Spleen (tissue), 11 donors: ENCODE measurements at regions not wholly inside any gene's neighbourhood (a gene's known extent, or its start where the extent isn't known, plus 50 kb on each side); places are given as distances from the start of the nearest gene placed in this dataset.

ENCODE experiments used
- DNase-seq: peaks from one replicate; pipeline ENCODE4 v3.0.0-alpha.2; 2020
- H3K27ac ChIP-seq, 8 donors: fragments of 200-600 bp; sonication (generic) in 7 of 8; 1 replicate in 4 of 8; 2 replicates in 4 of 8; pipeline versions ENCODE4 v1.5.0 to v1.8.0; 2016 to 2021; ENCODE audit warnings: inconsistent platforms in 4 of 8, mild to moderate bottlenecking in 4 of 8, moderate library complexity in 1 of 8
- H3K27me3 ChIP-seq, 7 donors: fragments of 200-600 bp; sonication (generic) in 6 of 7; replicated peaks in 1 of 7; 1 replicate in 4 of 7; 2 replicates in 3 of 7; pipeline versions ENCODE4 v1.5.0 to v1.8.0; 2016 to 2021; ENCODE audit warnings: inconsistent platforms in 3 of 7, mild to moderate bottlenecking in 1 of 7
- H3K36me3 ChIP-seq, 6 donors: fragments of 200-600 bp; sonication (generic) in 5 of 6; 1 replicate in 4 of 6; 2 replicates in 2 of 6; pipeline versions ENCODE4 v1.5.0 to v1.8.0; 2016 to 2021; ENCODE audit warnings: inconsistent platforms in 2 of 6
- H3K4me1 ChIP-seq, 6 donors: fragments of 200-600 bp; sonication (generic) in 5 of 6; 1 replicate in 3 of 6; 2 replicates in 3 of 6; pipeline versions ENCODE4 v1.5.0 to v1.8.0; 2016 to 2021; ENCODE audit warnings: inconsistent platforms in 3 of 6
- H3K4me3 ChIP-seq, 8 donors: fragments of 200-600 bp; sonication (generic) in 7 of 8; 1 replicate in 4 of 8; 2 replicates in 4 of 8; pipeline versions ENCODE4 v1.5.0 to v1.8.0; 2016 to 2021; ENCODE audit warnings: inconsistent platforms in 4 of 8, mild to moderate bottlenecking in 4 of 8, moderate library complexity in 2 of 8
- H3K9me3 ChIP-seq, 8 donors: fragments of 200-600 bp; sonication (generic) in 7 of 8; 1 replicate in 4 of 8; 2 replicates in 4 of 8; pipeline versions ENCODE4 v1.5.0 to v1.8.0; 2016 to 2021; ENCODE audit warnings: inconsistent platforms in 4 of 8
- POLR2A ChIP-seq, 3 donors: fragments of 450-650 bp; IDR thresholded peaks; one replicate each; pipeline ENCODE4 v1.5.1; 2017; ENCODE audit warnings: antibody characterized with exemption in 3 of 3, mild to moderate bottlenecking in 1 of 3
- POLR2AphosphoS5 ChIP-seq, 3 donors: sonication (generic); formaldehyde crosslinking; IDR thresholded peaks; one replicate each; pipeline ENCODE4 v1.5.1; 2017; ENCODE audit warnings: antibody characterized with exemption in 3 of 3
- WGBS, 5 donors: extraction: QIAGEN DNeasy Blood & Tissue Kit in 3 of 5; methylation state at CpG; one replicate each; pipeline versions ENCODE4 v1.1.5 to v1.1.7; 2013 to 2018; 5-methylcytosine and 5-hydroxymethylcytosine counted together
- intact Hi-C: fragments of 100-400 bp; cut with DNase I; formaldehyde crosslinking; loops from one replicate; pipeline ENCODE4 v1.15.0; 2023; ENCODE audit warnings: low total_unique reads
- TF ChIP-seq, protein P1 (sequence below), 11 experiments: fragments of 200-600 bp in 7 of 11; fragments of 450-650 bp in 4 of 11; sonication (generic) in 4 of 11; IDR thresholded peaks in 8 of 11; conservative IDR thresholded peaks in 3 of 11; 1 replicate in 7 of 11; 2 replicates in 4 of 11; pipeline versions ENCODE4 v1.4.0 to v1.8.0; 2016 to 2021; ENCODE audit warnings: antibody characterized with exemption in 11 of 11, inconsistent platforms in 4 of 11, mild to moderate bottlenecking in 1 of 11
- donor health status: healthy with polysubstance abuse.
- donor health status: DM: no; HTN: no; CAD: no; lungs with moderate emphysema.
- donor health status: DM: no; HTN: no; CAD: no.
- donor health status: Bipolar disorder and iron deficiency.
- donor health status: healthy.
- donor health status: DM: no; HTN: no; CAD: no.
- donor health status: DM: yes; HTN: yes; CAD: no.

DNA sequence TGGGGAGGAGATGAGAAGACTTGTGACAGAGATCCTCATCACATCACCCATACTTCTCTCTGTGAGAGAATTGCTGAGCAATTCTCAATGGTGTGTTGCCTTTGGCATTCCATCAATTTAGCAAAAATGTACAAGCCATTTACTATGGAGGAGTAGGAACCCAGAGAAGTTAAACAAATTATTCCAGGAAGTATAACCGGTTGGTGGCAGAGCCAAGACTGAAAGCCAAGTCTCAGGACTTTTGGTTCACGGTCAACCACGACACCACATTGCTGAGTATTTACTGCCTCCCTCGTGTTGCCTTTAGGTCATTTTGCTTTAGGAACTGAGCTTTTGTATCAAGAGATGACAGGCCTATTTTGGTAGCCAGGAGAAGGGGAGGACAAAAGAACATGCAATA lies 88.0 kb upstream of the ELMO1 start:
- DNase-seq: no peak
- Histone ChIP-seq H3K27ac (peak overlapping the region in 2 of 8 donors; percentile 15 to 33), H3K4me1 (no peaks in the 10 kb centered on the region), H3K4me3 (no peak overlapping the region), H3K36me3 (no peaks in the 10 kb centered on the region), H3K27me3 (no peaks in the 10 kb centered on the region), H3K9me3 (no peaks in the 10 kb centered on the region)
- no peak for TF ChIP-seq POLR2AphosphoS5 (IDR thresholded peaks at IDR 0.05)
- TF ChIP-seq, protein P1, sequence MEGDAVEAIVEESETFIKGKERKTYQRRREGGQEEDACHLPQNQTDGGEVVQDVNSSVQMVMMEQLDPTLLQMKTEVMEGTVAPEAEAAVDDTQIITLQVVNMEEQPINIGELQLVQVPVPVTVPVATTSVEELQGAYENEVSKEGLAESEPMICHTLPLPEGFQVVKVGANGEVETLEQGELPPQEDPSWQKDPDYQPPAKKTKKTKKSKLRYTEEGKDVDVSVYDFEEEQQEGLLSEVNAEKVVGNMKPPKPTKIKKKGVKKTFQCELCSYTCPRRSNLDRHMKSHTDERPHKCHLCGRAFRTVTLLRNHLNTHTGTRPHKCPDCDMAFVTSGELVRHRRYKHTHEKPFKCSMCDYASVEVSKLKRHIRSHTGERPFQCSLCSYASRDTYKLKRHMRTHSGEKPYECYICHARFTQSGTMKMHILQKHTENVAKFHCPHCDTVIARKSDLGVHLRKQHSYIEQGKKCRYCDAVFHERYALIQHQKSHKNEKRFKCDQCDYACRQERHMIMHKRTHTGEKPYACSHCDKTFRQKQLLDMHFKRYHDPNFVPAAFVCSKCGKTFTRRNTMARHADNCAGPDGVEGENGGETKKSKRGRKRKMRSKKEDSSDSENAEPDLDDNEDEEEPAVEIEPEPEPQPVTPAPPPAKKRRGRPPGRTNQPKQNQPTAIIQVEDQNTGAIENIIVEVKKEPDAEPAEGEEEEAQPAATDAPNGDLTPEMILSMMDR (IDR thresholded peaks at IDR 0.05 in 8 of 11, conservative IDR thresholded peaks at IDR 0.05 in 3 of 11): no peak
- TF ChIP-seq POLR2A (IDR thresholded peaks at IDR 0.05): no peak
- WGBS, 5 donors: 44 to 57% (median 52%) methylated on average over 4 of the region's 4 CpGs
- intact Hi-C loops: no loop called here

GRCh38 chr7:37537439-37537838 lies 88.8 kb upstream of the ELMO1 start:
- intact Hi-C loops: no loop called here
- 90 to 94% (median 93%) methylated on average over 5 of the region's 5 CpGs for WGBS, 5 donors
- Histone ChIP-seq H3K27me3 (no peaks in the 10 kb centered on the region), H3K27ac (no peak overlapping the region), H3K9me3 (no peaks in the 10 kb centered on the region), H3K36me3 (no peaks in the 10 kb centered on the region), H3K4me3 (no peak overlapping the region), H3K4me1 (no peaks in the 10 kb centered on the region)
- TF ChIP-seq POLR2A (IDR thresholded peaks at IDR 0.05): no peak
- no peak for DNase-seq

DNA sequence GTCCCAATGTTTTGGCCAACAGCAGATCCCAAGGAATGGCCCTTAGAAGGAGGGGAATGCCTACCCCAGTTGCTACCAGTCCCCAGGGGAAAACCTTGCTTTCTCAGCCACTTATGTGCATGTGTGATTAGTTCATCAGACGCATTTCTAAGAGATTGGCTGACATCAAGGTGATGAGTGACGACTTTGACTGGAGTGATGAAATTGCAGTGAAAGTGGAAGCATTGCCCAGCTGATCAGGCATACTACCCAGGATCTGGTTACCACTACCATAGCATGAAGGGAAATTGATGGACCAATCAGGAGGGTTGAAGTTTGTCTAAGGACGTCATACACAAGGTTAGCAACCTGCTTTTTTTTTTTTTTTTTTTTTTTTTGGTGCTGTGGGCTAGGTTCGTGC lies 90.3 kb upstream of the ELMO1 start:
- TF ChIP-seq POLR2A (IDR thresholded peaks at IDR 0.05) (no peak), POLR2AphosphoS5 (IDR thresholded peaks at IDR 0.05) (no peak)
- TF ChIP-seq, protein P1 (IDR thresholded peaks at IDR 0.05 in 8 of 11, conservative IDR thresholded peaks at IDR 0.05 in 3 of 11): no peak
- Histone ChIP-seq H3K9me3 (no peaks in the 10 kb centered on the region), H3K36me3 (no peaks in the 10 kb centered on the region), H3K27me3 (no peaks in the 10 kb centered on the region), H3K27ac (no peak overlapping the region), H3K4me1 (no peaks in the 10 kb centered on the region), H3K4me3 (no peak overlapping the region)
- WGBS, 5 donors: 88 to 96% (median 90%) methylated on average over 4 of the region's 4 CpGs
- intact Hi-C loops: no loop called here
- DNase-seq: no peak

GRCh38 chr7:37540917-37541316 lies 92.3 kb upstream of the ELMO1 start:
- no peak overlapping the region for H3K4me3 ChIP-seq
- no peaks in the 10 kb centered on the region for H3K27me3 ChIP-seq
- intact Hi-C loops: no loop called here
- WGBS, 5 donors: 71 to 90% (median 79%) methylated on average over 9 of the region's 9 CpGs
- no peak for DNase-seq
- peaks cover 0 to under 1% (median 0%) of the 10 kb centered on the region in 6 donors for H3K4me1 ChIP-seq
- no peaks in the 10 kb centered on the region for H3K36me3 ChIP-seq
- H3K27ac ChIP-seq: no peak overlapping the region
- TF ChIP-seq, protein P1 (IDR thresholded peaks at IDR 0.05 in 8 of 11, conservative IDR thresholded peaks at IDR 0.05 in 3 of 11): no peak
- TF ChIP-seq POLR2A (IDR thresholded peaks at IDR 0.05) (no peak), POLR2AphosphoS5 (IDR thresholded peaks at IDR 0.05) (no peak)
- H3K9me3 ChIP-seq: no peaks in the 10 kb centered on the region
